NT2/D1 (cell line): ENCODE measurements at regions not wholly inside any gene's neighbourhood (a gene's known extent, or its start where the extent isn't known, plus 50 kb on each side); places are given as distances from the start of the nearest gene placed in this dataset.

ENCODE experiments used
- DNase-seq: peaks from one replicate; pipeline ENCODE4 v3.0.0-alpha.2; 2011; ENCODE audit warnings: low read depth, low spot score
- H3K27me3 ChIP-seq: 2 replicates; pipeline ENCODE4 v1.6.0; 2011; ENCODE audit warnings: mild to moderate bottlenecking; ENCODE audit not compliant: insufficient read length, insufficient read depth
- H3K36me3 ChIP-seq: 2 replicates; pipeline ENCODE4 v1.6.1; 2011; ENCODE audit warnings: mild to moderate bottlenecking, low read length, mixed read lengths; ENCODE audit not compliant: insufficient read depth, insufficient read length
- H3K4me1 ChIP-seq: 2 replicates; pipeline ENCODE4 v1.5.1; 2011; ENCODE audit not compliant: insufficient read depth, insufficient read length
- H3K4me3 ChIP-seq: 2 replicates; pipeline ENCODE4 v1.5.1; 2011; ENCODE audit warnings: low read depth; ENCODE audit not compliant: insufficient read length
- H3K9ac ChIP-seq: 2 replicates; pipeline ENCODE4 v1.6.0; 2011; ENCODE audit warnings: low read depth; ENCODE audit not compliant: insufficient read length
- H3K9me3 ChIP-seq: 2 replicates; pipeline ENCODE4 v1.5.1; 2011; ENCODE audit warnings: mild to moderate bottlenecking, low read length; ENCODE audit not compliant: insufficient read depth
- SUZ12 ChIP-seq: IDR thresholded peaks from 2 replicates; pipeline ENCODE4 v1.6.1; 2011; ENCODE audit not compliant: insufficient read length, insufficient read depth; ENCODE audit errors: extremely low read depth
- YY1 ChIP-seq: IDR thresholded peaks from 2 replicates; pipeline ENCODE4 v1.6.1; 2011; ENCODE audit not compliant: insufficient read length, insufficient read depth
- ZNF274 ChIP-seq: IDR thresholded peaks from 2 replicates; pipeline ENCODE4 v1.6.1; 2011; ENCODE audit warnings: mild to moderate bottlenecking, low read depth, low read length

GRCh38 chr3:56890448-56891091 lies 88.8 kb upstream of the ARHGEF3 start:
- DNase-seq = no peak
- H3K36me3 ChIP-seq = no peaks in the 10 kb centered on the region
- no peak overlapping the region for H3K4me3 ChIP-seq
- H3K27me3 ChIP-seq = no peaks in the 10 kb centered on the region
- no peaks in the 10 kb centered on the region for H3K4me1 ChIP-seq
- TF ChIP-seq YY1 (no peak), SUZ12 (no peak), ZNF274 (no peak)
- no peak overlapping the region for H3K9ac ChIP-seq
- H3K9me3 ChIP-seq = no peaks in the 10 kb centered on the region

- DNase-seq = no peak
- no peak overlapping the region for H3K4me3 ChIP-seq
- no peak overlapping the region for H3K9ac ChIP-seq
- H3K27me3 ChIP-seq = no peaks in the 10 kb centered on the region
- no peaks in the 10 kb centered on the region for H3K9me3 ChIP-seq
- no peaks in the 10 kb centered on the region for H3K4me1 ChIP-seq
- no peaks in the 10 kb centered on the region for H3K36me3 ChIP-seq
- TF ChIP-seq YY1 (no peak), SUZ12 (no peak), ZNF274 (no peak)
These were observed 87.4 kb upstream of the ARHGEF3 start for GRCh38 chr3:56889131-56889530.

GRCh38 chr3:56887402-56888025 lies 85.8 kb upstream of the ARHGEF3 start:
- Histone ChIP-seq H3K4me3 (no peak overlapping the region), H3K9me3 (no peaks in the 10 kb centered on the region), H3K36me3 (no peaks in the 10 kb centered on the region), H3K9ac (no peak overlapping the region), H3K4me1 (no peaks in the 10 kb centered on the region), H3K27me3 (no peaks in the 10 kb centered on the region)
- TF ChIP-seq ZNF274 (no peak), SUZ12 (no peak), YY1 (no peak)
- no peak for DNase-seq

- TF ChIP-seq ZNF274 = no peak
- no peak for TF ChIP-seq YY1
- no peak for TF ChIP-seq SUZ12
- Histone ChIP-seq H3K4me3 (no peak overlapping the region), H3K9me3 (no peaks in the 10 kb centered on the region), H3K27me3 (no peaks in the 10 kb centered on the region), H3K36me3 (no peaks in the 10 kb centered on the region), H3K4me1 (no peaks in the 10 kb centered on the region), H3K9ac (no peak overlapping the region)
- no peak for DNase-seq
These were observed 84.6 kb upstream of the ARHGEF3 start for GRCh38 chr3:56886314-56886713.

GRCh38 chr3:56885879-56886278 lies 84.1 kb upstream of the ARHGEF3 start:
- H3K27me3 ChIP-seq = no peaks in the 10 kb centered on the region
- TF ChIP-seq YY1 (no peak), SUZ12 (no peak), ZNF274 (no peak)
- no peaks in the 10 kb centered on the region for H3K36me3 ChIP-seq
- H3K4me3 ChIP-seq = no peak overlapping the region
- DNase-seq = no peak
- H3K9me3 ChIP-seq = no peaks in the 10 kb centered on the region
- no peaks in the 10 kb centered on the region for H3K4me1 ChIP-seq
- no peak overlapping the region for H3K9ac ChIP-seq

- Histone ChIP-seq H3K4me1 (no peaks in the 10 kb centered on the region), H3K9me3 (no peaks in the 10 kb centered on the region), H3K9ac (no peak overlapping the region), H3K27me3 (no peaks in the 10 kb centered on the region), H3K4me3 (no peak overlapping the region), H3K36me3 (no peaks in the 10 kb centered on the region)
- no peak for TF ChIP-seq ZNF274
- no peak for TF ChIP-seq YY1
- DNase-seq = no peak
These were observed 83.7 kb upstream of the ARHGEF3 start for GRCh38 chr3:56885453-56885852.

GRCh38 chr3:56884387-56884786 lies 82.6 kb upstream of the ARHGEF3 start:
- Histone ChIP-seq H3K9ac (no peak overlapping the region), H3K4me3 (no peak overlapping the region), H3K36me3 (no peaks in the 10 kb centered on the region), H3K9me3 (no peaks in the 10 kb centered on the region), H3K27me3 (no peaks in the 10 kb centered on the region), H3K4me1 (no peaks in the 10 kb centered on the region)
- TF ChIP-seq ZNF274 = no peak
- no peak for TF ChIP-seq YY1
- no peak for TF ChIP-seq SUZ12
- no peak for DNase-seq
